ENCODE measurements at regions not wholly inside any gene's neighbourhood (a gene's known extent, or its start where the extent isn't known, plus 50 kb on each side); places are given as distances from the start of the nearest gene placed in this dataset.

DNA sequence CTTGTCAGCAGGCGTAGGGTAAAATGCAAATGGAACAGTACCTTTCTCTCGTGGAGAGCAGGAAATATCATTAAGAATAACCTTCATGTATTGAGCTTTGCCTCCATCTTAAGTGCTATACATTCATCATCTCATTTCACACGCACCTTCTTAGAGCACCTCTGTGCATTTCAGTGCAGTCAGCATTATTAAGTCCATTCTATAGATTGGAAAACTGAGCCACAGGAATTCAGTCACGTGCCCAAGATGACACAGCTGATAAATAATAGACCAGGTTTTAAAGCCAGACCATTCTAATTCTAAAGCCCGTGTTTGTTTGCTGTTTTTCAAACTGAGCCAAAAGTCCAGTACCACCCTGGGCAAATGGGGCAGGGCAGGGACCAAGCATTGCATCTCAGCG is 109.2 kb upstream of the WWC1 start:
- Histone ChIP-seq H2BK15ac (ENCODE audit: low read depth, poor library complexity, severe bottlenecking) (no peak overlapping the region), H3K9ac (ENCODE audit: low read length) (no peak overlapping the region), H3K9me3 (ENCODE audit: control insufficient read depth, low read length) (no peaks in the 10 kb centered on the region), H4K91ac (ENCODE audit: low read length) (no peak overlapping the region), H3K4me3 (ENCODE audit: insufficient read depth in 1 of 2, low read depth in 1 of 2, low read length in 2 of 2) (no peak overlapping the region), H4K8ac (ENCODE audit: low read length) (no peak overlapping the region), H2AFZ (ENCODE audit: low read depth, low read length) (no peak overlapping the region), H3K14ac (ENCODE audit: low read length in 2 of 2) (no peak overlapping the region), H3K4ac (ENCODE audit: low read depth in 1 of 2, low read length in 2 of 2) (no peak overlapping the region), H3K4me1 (ENCODE audit: control insufficient read depth, insufficient read depth, low read depth, low read length) (peaks cover 10% of the 10 kb centered on the region), H3K79me1 (replicated peaks; ENCODE audit: low read length, poor library complexity, severe bottlenecking) (no peaks in the 10 kb centered on the region), H3K27me3 (ENCODE audit: control insufficient read depth in 1 of 2, insufficient read depth in 1 of 2, low read length in 2 of 2) (peaks cover 0 to 27% of the 10 kb centered on the region in 2 experiments), H3K4me2 (ENCODE audit: low read length, poor library complexity, severe bottlenecking) (no peak overlapping the region), H3K36me3 (ENCODE audit: control insufficient read depth in 1 of 2, insufficient read depth in 2 of 2, low read depth in 1 of 2, low read length in 2 of 2) (peaks cover 0 to 8% of the 10 kb centered on the region in 2 experiments), H3K23ac (ENCODE audit: low read length in 2 of 2) (no peak overlapping the region), H2BK5ac (ENCODE audit: low read depth, low read length, poor library complexity, severe bottlenecking) (no peak overlapping the region), H2BK12ac (ENCODE audit: low read length in 2 of 2) (no peak overlapping the region), H2AK5ac (ENCODE audit: low read length, severe bottlenecking) (no peak overlapping the region), H3K27ac (ENCODE audit: low read length, poor library complexity, severe bottlenecking) (no peak overlapping the region), H2BK120ac (ENCODE audit: low read depth, low read length) (no peak overlapping the region), H3K18ac (ENCODE audit: low read depth in 1 of 2, low read length in 2 of 2) (no peak overlapping the region)
- 86% methylated on average over 6 of the region's 6 CpGs for WGBS
- no peak for DNase-seq

GRCh38 chr5:168184103-168184502 is 107.3 kb upstream of the WWC1 start:
- H2AK5ac ChIP-seq (ENCODE audit: low read length, severe bottlenecking): no peak overlapping the region
- peaks cover 0 to 30% of the 10 kb centered on the region in 2 experiments for H3K27me3 ChIP-seq (ENCODE audit: control insufficient read depth in 1 of 2, insufficient read depth in 1 of 2, low read length in 2 of 2)
- no peak overlapping the region for H3K9ac ChIP-seq (ENCODE audit: low read length)
- H3K23ac ChIP-seq (ENCODE audit: low read length in 2 of 2): no peak overlapping the region
- H3K14ac ChIP-seq (ENCODE audit: low read length in 2 of 2): no peak overlapping the region
- no peak overlapping the region for H2AFZ ChIP-seq (ENCODE audit: low read depth, low read length)
- no peak overlapping the region for H2BK5ac ChIP-seq (ENCODE audit: low read depth, low read length, poor library complexity, severe bottlenecking)
- H2BK15ac ChIP-seq (ENCODE audit: low read depth, poor library complexity, severe bottlenecking): no peak overlapping the region
- WGBS: 100% methylated on average over 1 of the region's 2 CpGs
- no peak overlapping the region for H2BK120ac ChIP-seq (ENCODE audit: low read depth, low read length)
- H3K4ac ChIP-seq (ENCODE audit: low read depth in 1 of 2, low read length in 2 of 2): no peak overlapping the region
- no peak for DNase-seq
- no peak overlapping the region for H4K8ac ChIP-seq (ENCODE audit: low read length)
- H4K91ac ChIP-seq (ENCODE audit: low read length): no peak overlapping the region
- no peak overlapping the region for H3K27ac ChIP-seq (ENCODE audit: low read length, poor library complexity, severe bottlenecking)
- no peak overlapping the region for H3K4me3 ChIP-seq (ENCODE audit: insufficient read depth in 1 of 2, low read depth in 1 of 2, low read length in 2 of 2)
- H3K36me3 ChIP-seq (ENCODE audit: control insufficient read depth in 1 of 2, insufficient read depth in 2 of 2, low read depth in 1 of 2, low read length in 2 of 2): peaks cover 0 to 4% of the 10 kb centered on the region in 2 experiments
- no peak overlapping the region for H3K4me2 ChIP-seq (ENCODE audit: low read length, poor library complexity, severe bottlenecking)
- H3K4me1 ChIP-seq (ENCODE audit: control insufficient read depth, insufficient read depth, low read depth, low read length): peaks cover 2% of the 10 kb centered on the region
- no peaks in the 10 kb centered on the region for H3K9me3 ChIP-seq (ENCODE audit: control insufficient read depth, low read length)
- no peak overlapping the region for H3K18ac ChIP-seq (ENCODE audit: low read depth in 1 of 2, low read length in 2 of 2)
- peaks cover 2% of the 10 kb centered on the region for H3K79me1 ChIP-seq (replicated peaks; ENCODE audit: low read length, poor library complexity, severe bottlenecking)
- H2BK12ac ChIP-seq (ENCODE audit: low read length in 2 of 2): no peak overlapping the region

- H3K14ac ChIP-seq (ENCODE audit: low read length in 2 of 2): no peak overlapping the region
- WGBS: 84% methylated on average over 16 of the region's 18 CpGs
- no peak overlapping the region for H3K4ac ChIP-seq (ENCODE audit: low read depth in 1 of 2, low read length in 2 of 2)
- peaks cover 0 to 42% of the 10 kb centered on the region in 2 experiments for H3K27me3 ChIP-seq (ENCODE audit: control insufficient read depth in 1 of 2, insufficient read depth in 1 of 2, low read length in 2 of 2)
- DNase-seq: no peak
- H2AFZ ChIP-seq (ENCODE audit: low read depth, low read length): no peak overlapping the region
- no peak overlapping the region for H3K23ac ChIP-seq (ENCODE audit: low read length in 2 of 2)
- H2BK5ac ChIP-seq (ENCODE audit: low read depth, low read length, poor library complexity, severe bottlenecking): no peak overlapping the region
- no peak overlapping the region for H2BK12ac ChIP-seq (ENCODE audit: low read length in 2 of 2)
- no peak overlapping the region for H3K4me2 ChIP-seq (ENCODE audit: low read length, poor library complexity, severe bottlenecking)
- no peak overlapping the region for H3K4me3 ChIP-seq (ENCODE audit: insufficient read depth in 1 of 2, low read depth in 1 of 2, low read length in 2 of 2)
- H3K9me3 ChIP-seq (ENCODE audit: control insufficient read depth, low read length): no peaks in the 10 kb centered on the region
- H3K36me3 ChIP-seq (ENCODE audit: control insufficient read depth in 1 of 2, insufficient read depth in 2 of 2, low read depth in 1 of 2, low read length in 2 of 2): peaks cover 0 to 14% of the 10 kb centered on the region in 2 experiments
- no peak overlapping the region for H2BK15ac ChIP-seq (ENCODE audit: low read depth, poor library complexity, severe bottlenecking)
- H3K18ac ChIP-seq (ENCODE audit: low read depth in 1 of 2, low read length in 2 of 2): no peak overlapping the region
- no peak overlapping the region for H2AK5ac ChIP-seq (ENCODE audit: low read length, severe bottlenecking)
- no peak overlapping the region for H4K91ac ChIP-seq (ENCODE audit: low read length)
- no peak overlapping the region for H2BK120ac ChIP-seq (ENCODE audit: low read depth, low read length)
- H3K79me1 ChIP-seq (replicated peaks; ENCODE audit: low read length, poor library complexity, severe bottlenecking): peaks cover 4% of the 10 kb centered on the region
- H4K8ac ChIP-seq (ENCODE audit: low read length): no peak overlapping the region
- H3K27ac ChIP-seq (ENCODE audit: low read length, poor library complexity, severe bottlenecking): no peak overlapping the region
- no peaks in the 10 kb centered on the region for H3K4me1 ChIP-seq (ENCODE audit: control insufficient read depth, insufficient read depth, low read depth, low read length)
- no peak overlapping the region for H3K9ac ChIP-seq (ENCODE audit: low read length)
Observed at GRCh38 chr5:168186289-168187074, 105.0 kb upstream of the WWC1 start.

DNA sequence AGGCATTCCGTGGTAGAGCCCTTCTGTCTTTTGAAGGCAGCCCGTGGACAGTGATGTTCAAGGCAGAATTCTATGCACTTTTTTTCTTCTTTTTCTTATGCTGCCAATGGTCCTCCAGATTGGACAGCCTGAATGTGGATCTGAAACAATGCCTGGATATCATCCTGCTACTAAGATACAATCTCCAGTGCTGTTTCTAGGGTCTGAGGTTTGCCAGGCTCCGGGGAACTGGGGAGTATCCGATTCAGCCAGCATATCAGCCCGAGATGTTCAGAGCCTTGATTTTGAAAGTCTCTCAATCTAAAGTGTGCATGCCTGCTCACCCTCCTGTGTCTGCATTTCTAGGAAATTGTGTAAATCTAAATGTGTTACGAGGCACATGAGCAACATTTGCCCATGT is 103.8 kb upstream of the WWC1 start:
- H3K79me1 ChIP-seq (replicated peaks; ENCODE audit: low read length, poor library complexity, severe bottlenecking): peaks cover 4% of the 10 kb centered on the region
- H2AFZ ChIP-seq (ENCODE audit: low read depth, low read length): no peak overlapping the region
- no peak overlapping the region for H2BK120ac ChIP-seq (ENCODE audit: low read depth, low read length)
- H3K18ac ChIP-seq (ENCODE audit: low read depth in 1 of 2, low read length in 2 of 2): no peak overlapping the region
- no peak overlapping the region for H3K14ac ChIP-seq (ENCODE audit: low read length in 2 of 2)
- H3K9ac ChIP-seq (ENCODE audit: low read length): no peak overlapping the region
- H3K27ac ChIP-seq (ENCODE audit: low read length, poor library complexity, severe bottlenecking): no peak overlapping the region
- no peak overlapping the region for H2AK5ac ChIP-seq (ENCODE audit: low read length, severe bottlenecking)
- no peak overlapping the region for H3K23ac ChIP-seq (ENCODE audit: low read length in 2 of 2)
- WGBS: 57% methylated on average over 6 of the region's 6 CpGs
- H3K4me1 ChIP-seq (ENCODE audit: control insufficient read depth, insufficient read depth, low read depth, low read length): no peaks in the 10 kb centered on the region
- peaks cover 0 to 13% of the 10 kb centered on the region in 2 experiments for H3K36me3 ChIP-seq (ENCODE audit: control insufficient read depth in 1 of 2, insufficient read depth in 2 of 2, low read depth in 1 of 2, low read length in 2 of 2)
- H3K27me3 ChIP-seq (ENCODE audit: control insufficient read depth in 1 of 2, insufficient read depth in 1 of 2, low read length in 2 of 2): peaks cover 0 to 42% of the 10 kb centered on the region in 2 experiments
- DNase-seq: no peak
- H3K4ac ChIP-seq (ENCODE audit: low read depth in 1 of 2, low read length in 2 of 2): no peak overlapping the region
- H3K4me3 ChIP-seq (ENCODE audit: insufficient read depth in 1 of 2, low read depth in 1 of 2, low read length in 2 of 2): no peak overlapping the region
- no peak overlapping the region for H2BK5ac ChIP-seq (ENCODE audit: low read depth, low read length, poor library complexity, severe bottlenecking)
- no peak overlapping the region for H2BK12ac ChIP-seq (ENCODE audit: low read length in 2 of 2)
- H4K91ac ChIP-seq (ENCODE audit: low read length): no peak overlapping the region
- no peaks in the 10 kb centered on the region for H3K9me3 ChIP-seq (ENCODE audit: control insufficient read depth, low read length)
- H2BK15ac ChIP-seq (ENCODE audit: low read depth, poor library complexity, severe bottlenecking): no peak overlapping the region
- no peak overlapping the region for H4K8ac ChIP-seq (ENCODE audit: low read length)
- no peak overlapping the region for H3K4me2 ChIP-seq (ENCODE audit: low read length, poor library complexity, severe bottlenecking)
